Thyroid gland (tissue), 4 donors: ENCODE measurements at regions not wholly inside any gene's neighbourhood (a gene's known extent, or its start where the extent isn't known, plus 50 kb on each side); places are given as distances from the start of the nearest gene placed in this dataset.
A peak's percentile ranks its signal among the peaks of the same experiment; 100 is the strongest.

Experiments
- DNase-seq, 2 donors: peaks; one replicate each; pipeline ENCODE4 v3.0.0-alpha.2; 2019
- H3K27ac ChIP-seq, 3 donors: fragments of 200-600 bp; sonication (generic); 1 replicate in 2 of 3; 2 replicates in 1 of 3; pipeline ENCODE4 v1.5.1; 2016 to 2019; ENCODE audit warnings: mild to moderate bottlenecking in 1 of 3, moderate library complexity in 1 of 3
- H3K27me3 ChIP-seq: fragments of 200-600 bp; sonication (generic); one replicate; pipeline ENCODE4 v1.5.1; 2019
- H3K36me3 ChIP-seq, 2 donors: fragments of 200-600 bp; sonication (generic); one replicate each; pipeline ENCODE4 v1.5.1; 2016 to 2019
- H3K4me1 ChIP-seq, 2 donors: fragments of 200-600 bp; sonication (generic); one replicate each; pipeline ENCODE4 v1.5.1; 2017 to 2019
- H3K4me3 ChIP-seq, 3 donors: fragments of 200-600 bp; sonication (generic); replicated peaks in 1 of 3; 1 replicate in 2 of 3; 2 replicates in 1 of 3; pipeline ENCODE4 v1.5.1; 2016; ENCODE audit warnings: mild to moderate bottlenecking in 1 of 3
- H3K9me3 ChIP-seq: fragments of 200-600 bp; sonication (generic); one replicate; pipeline ENCODE4 v1.5.1; 2017
- CTCF ChIP-seq, 6 experiments: fragments of 200-600 bp in 3 of 6; fragments of 450-650 bp in 3 of 6; sonication (generic) in 3 of 6; IDR thresholded peaks; one replicate each; pipeline ENCODE4 v1.5.1; 2016 to 2019; ENCODE audit warnings: antibody characterized with exemption in 6 of 6, mild to moderate bottlenecking in 2 of 6, inconsistent platforms in 1 of 6, moderate library complexity in 1 of 6
- POLR2A ChIP-seq, 2 donors: fragments of 450-650 bp; IDR thresholded peaks; one replicate each; pipeline ENCODE4 v1.6.1; 2017; ENCODE audit warnings: antibody characterized with exemption in 2 of 2, mild to moderate bottlenecking in 2 of 2, moderate library complexity in 1 of 2
- WGBS, 2 donors: methylation state at CpG; one replicate each; pipeline ENCODE4 v1.1.5; 2017; 5-methylcytosine and 5-hydroxymethylcytosine counted together
- intact Hi-C: fragments of 100-400 bp; cut with DNase I; formaldehyde crosslinking; loops from one replicate; pipeline ENCODE4 v1.15.1; 2023

- Histone ChIP-seq H3K4me3 (no peak overlapping the region), H3K27ac (no peak overlapping the region), H3K9me3 (no peaks in the 10 kb centered on the region), H3K4me1 (peaks cover 0 to 9% of the 10 kb centered on the region in 2 donors), H3K27me3 (no peaks in the 10 kb centered on the region), H3K36me3 (no peaks in the 10 kb centered on the region)
- intact Hi-C loops = no loop called here
- WGBS, 2 donors = 76 to 78% methylated on average over 13 of the region's 13 CpGs
- TF ChIP-seq CTCF (IDR thresholded peaks at IDR 0.05) = no peak
- TF ChIP-seq POLR2A (IDR thresholded peaks at IDR 0.05) = no peak
- no peak for DNase-seq
Measured at GRCh38 chr10:3503299-3503698, 281.7 kb downstream of the KLF6 start.

- Histone ChIP-seq H3K27ac (no peak overlapping the region), H3K9me3 (no peaks in the 10 kb centered on the region), H3K36me3 (no peaks in the 10 kb centered on the region), H3K4me1 (peaks cover 0 to 9% of the 10 kb centered on the region in 2 donors), H3K27me3 (no peaks in the 10 kb centered on the region), H3K4me3 (no peak overlapping the region)
- intact Hi-C loops = no loop called here
- 64 to 71% methylated on average over 6 of the region's 6 CpGs for WGBS, 2 donors
- DNase-seq = no peak
- TF ChIP-seq CTCF (IDR thresholded peaks at IDR 0.05) (no peak), POLR2A (IDR thresholded peaks at IDR 0.05) (no peak)
Measured at GRCh38 chr10:3502673-3503072, 282.3 kb downstream of the KLF6 start.

- Histone ChIP-seq H3K4me1 (peaks cover 0 to 9% of the 10 kb centered on the region in 2 donors), H3K27ac (peak overlapping the region in 2 of 3 donors; percentile 28 to 33), H3K27me3 (no peaks in the 10 kb centered on the region), H3K9me3 (no peaks in the 10 kb centered on the region), H3K4me3 (no peak overlapping the region), H3K36me3 (no peaks in the 10 kb centered on the region)
- 34 to 36% methylated on average over 15 of the region's 15 CpGs for WGBS, 2 donors
- peak; percentile 84 to 93 for DNase-seq
- intact Hi-C loops = no loop called here
- TF ChIP-seq POLR2A (IDR thresholded peaks at IDR 0.05) (no peak), CTCF (IDR thresholded peaks at IDR 0.05) (peak in 1 of 6 experiments; percentile 19)
Measured at GRCh38 chr10:3500408-3500856, 284.6 kb downstream of the KLF6 start.

GRCh38 chr10:3499120-3499519 is 285.9 kb downstream of the KLF6 start:
- Histone ChIP-seq H3K4me1 (peaks cover 0 to 9% of the 10 kb centered on the region in 2 donors), H3K36me3 (no peaks in the 10 kb centered on the region), H3K27me3 (no peaks in the 10 kb centered on the region), H3K27ac (no peak overlapping the region), H3K9me3 (no peaks in the 10 kb centered on the region), H3K4me3 (no peak overlapping the region)
- WGBS, 2 donors = 82 to 93% methylated on average over 4 of the region's 4 CpGs
- DNase-seq = no peak
- intact Hi-C loops = no loop called here
- TF ChIP-seq CTCF (IDR thresholded peaks at IDR 0.05) = no peak

- Histone ChIP-seq H3K27me3 (no peaks in the 10 kb centered on the region), H3K4me1 (peaks cover 0 to 9% of the 10 kb centered on the region in 2 donors), H3K4me3 (no peak overlapping the region), H3K36me3 (no peaks in the 10 kb centered on the region), H3K9me3 (no peaks in the 10 kb centered on the region), H3K27ac (no peak overlapping the region)
- no peak for TF ChIP-seq POLR2A (IDR thresholded peaks at IDR 0.05)
- TF ChIP-seq CTCF (IDR thresholded peaks at IDR 0.05) = no peak
- no peak for DNase-seq
- intact Hi-C loops = no loop called here
- 90 to 92% methylated on average over 7 of the region's 7 CpGs for WGBS, 2 donors
Measured at GRCh38 chr10:3497581-3497980, 287.4 kb downstream of the KLF6 start.
